ENCODE measurements at regions not wholly inside any gene's neighbourhood (a gene's known extent, or its start where the extent isn't known, plus 50 kb on each side); places are given as distances from the start of the nearest gene placed in this dataset.

GRCh38 chr9:12394105-12394504 lies 299.1 kb upstream of the TYRP1 start:
- Mint-ChIP-seq H3K4me3 (no peak overlapping the region), H3K9me3 (no peaks in the 10 kb centered on the region)

GRCh38 chr9:12403721-12404120 lies 289.5 kb upstream of the TYRP1 start:
- no peaks in the 10 kb centered on the region for H3K27me3 Mint-ChIP-seq (ENCODE audit: low read depth)
- peaks cover 3% of the 10 kb centered on the region for H3K9me3 Mint-ChIP-seq
- no peak overlapping the region for H3K4me3 Mint-ChIP-seq
- H3K36me3 Mint-ChIP-seq = no peaks in the 10 kb centered on the region
- no peak for TF ChIP-seq CTCF (IDR thresholded peaks at IDR 0.05; ENCODE audit: unreplicated experiment)
- H3K27ac Mint-ChIP-seq = no peak overlapping the region
- peaks cover 7% of the 10 kb centered on the region for H3K4me1 Mint-ChIP-seq
- no peak for DNase-seq (ENCODE audit: low spot score in 2 of 2, unreplicated experiment in 2 of 2)

More at GRCh38 chr9:12394105-12394504, 299.1 kb upstream of the TYRP1 start:
- TF ChIP-seq CTCF (IDR thresholded peaks at IDR 0.05; ENCODE audit: unreplicated experiment) = no peak
- Mint-ChIP-seq H3K27ac (no peak overlapping the region), H3K36me3 (no peaks in the 10 kb centered on the region), H3K27me3 (ENCODE audit: low read depth) (no peaks in the 10 kb centered on the region), H3K4me1 (no peaks in the 10 kb centered on the region)
- no peak for DNase-seq (ENCODE audit: low spot score in 2 of 2, unreplicated experiment in 2 of 2)

GRCh38 chr9:12413986-12414385 lies 279.2 kb upstream of the TYRP1 start:
- Mint-ChIP-seq H3K4me1 (peaks cover 36% of the 10 kb centered on the region), H3K27ac (peak overlapping the region; percentile 3), H3K36me3 (no peaks in the 10 kb centered on the region), H3K4me3 (no peak overlapping the region), H3K27me3 (ENCODE audit: low read depth) (no peaks in the 10 kb centered on the region), H3K9me3 (peaks cover 16% of the 10 kb centered on the region)
- no peak for TF ChIP-seq CTCF (IDR thresholded peaks at IDR 0.05; ENCODE audit: unreplicated experiment)
- no peak for DNase-seq (ENCODE audit: low spot score in 2 of 2, unreplicated experiment in 2 of 2)

GRCh38 chr9:12414514-12414913 lies 278.7 kb upstream of the TYRP1 start:
- DNase-seq (ENCODE audit: low spot score in 2 of 2, unreplicated experiment in 2 of 2) = no peak
- no peak for TF ChIP-seq CTCF (IDR thresholded peaks at IDR 0.05; ENCODE audit: unreplicated experiment)
- no peaks in the 10 kb centered on the region for H3K36me3 Mint-ChIP-seq
- no peak overlapping the region for H3K4me3 Mint-ChIP-seq
- H3K4me1 Mint-ChIP-seq = peaks cover 36% of the 10 kb centered on the region
- peak overlapping the region; percentile 3 for H3K27ac Mint-ChIP-seq
- peaks cover 14% of the 10 kb centered on the region for H3K9me3 Mint-ChIP-seq
- no peaks in the 10 kb centered on the region for H3K27me3 Mint-ChIP-seq (ENCODE audit: low read depth)

- DNase-seq (ENCODE audit: low spot score in 2 of 2, unreplicated experiment in 2 of 2) = no peak
- TF ChIP-seq CTCF (IDR thresholded peaks at IDR 0.05; ENCODE audit: unreplicated experiment) = no peak
- no peaks in the 10 kb centered on the region for H3K36me3 Mint-ChIP-seq
- H3K9me3 Mint-ChIP-seq = peaks cover 10% of the 10 kb centered on the region
- no peak overlapping the region for H3K27ac Mint-ChIP-seq
- H3K4me3 Mint-ChIP-seq = no peak overlapping the region
- H3K4me1 Mint-ChIP-seq = peaks cover 36% of the 10 kb centered on the region
- H3K27me3 Mint-ChIP-seq (ENCODE audit: low read depth) = no peaks in the 10 kb centered on the region
These were observed 277.8 kb upstream of the TYRP1 start for GRCh38 chr9:12415361-12415760.

GRCh38 chr9:12416716-12417115 lies 276.5 kb upstream of the TYRP1 start:
- H3K9me3 Mint-ChIP-seq = peaks cover 7% of the 10 kb centered on the region
- TF ChIP-seq CTCF (IDR thresholded peaks at IDR 0.05; ENCODE audit: unreplicated experiment) = no peak
- H3K4me3 Mint-ChIP-seq = no peak overlapping the region
- no peaks in the 10 kb centered on the region for H3K36me3 Mint-ChIP-seq
- H3K27ac Mint-ChIP-seq = peak overlapping the region; percentile 81
- no peaks in the 10 kb centered on the region for H3K27me3 Mint-ChIP-seq (ENCODE audit: low read depth)
- peaks cover 36% of the 10 kb centered on the region for H3K4me1 Mint-ChIP-seq
- no peak for DNase-seq (ENCODE audit: low spot score in 2 of 2, unreplicated experiment in 2 of 2)
